NCI-H345 (cell line): ENCODE measurements at regions not wholly inside any gene's neighbourhood (a gene's known extent, or its start where the extent isn't known, plus 50 kb on each side); places are given as distances from the start of the nearest gene placed in this dataset.
"Not testable (repeated sequence)": the region's sequence is repeated elsewhere in the genome, so short reads cannot be mapped to it uniquely, and the experiment has no call there.

ENCODE experiments used
- DNase-seq: peaks from one replicate; lab custom pipeline; 2025; lab: John Stamatoyannopoulos, UW

GRCh38 chr4:117922311-117922710 lies 112.0 kb upstream of the NDST3 start:
- DNase-seq: not testable (repeated sequence)

- DNase-seq: not testable (repeated sequence)
Observed at GRCh38 chr4:117927823-117928222, 106.5 kb upstream of the NDST3 start.

- DNase-seq: no peak
Observed at GRCh38 chr4:117941611-117942010, 92.7 kb upstream of the NDST3 start.

- no peak for DNase-seq
Observed at GRCh38 chr4:117949621-117950020, 84.7 kb upstream of the NDST3 start.

- no peak for DNase-seq
Observed at GRCh38 chr4:117957571-117957970, 76.7 kb upstream of the NDST3 start.

- no peak for DNase-seq
Observed at GRCh38 chr4:117965622-117966021, 68.7 kb upstream of the NDST3 start.

- DNase-seq: no peak
Observed at GRCh38 chr4:117968606-117969005, 65.7 kb upstream of the NDST3 start.

- DNase-seq: no peak
Observed at GRCh38 chr4:117971403-117971802, 62.9 kb upstream of the NDST3 start.

GRCh38 chr4:117983541-117984365 lies 50.5 kb upstream of the NDST3 start:
- DNase-seq: no peak

- no peak for DNase-seq
Observed at GRCh38 chr4:117984366-117984680, 50.0 kb upstream of the NDST3 start.
